ENCODE measurements at regions not wholly inside any gene's neighbourhood (a gene's known extent, or its start where the extent isn't known, plus 50 kb on each side); places are given as distances from the start of the nearest gene placed in this dataset.

DNA sequence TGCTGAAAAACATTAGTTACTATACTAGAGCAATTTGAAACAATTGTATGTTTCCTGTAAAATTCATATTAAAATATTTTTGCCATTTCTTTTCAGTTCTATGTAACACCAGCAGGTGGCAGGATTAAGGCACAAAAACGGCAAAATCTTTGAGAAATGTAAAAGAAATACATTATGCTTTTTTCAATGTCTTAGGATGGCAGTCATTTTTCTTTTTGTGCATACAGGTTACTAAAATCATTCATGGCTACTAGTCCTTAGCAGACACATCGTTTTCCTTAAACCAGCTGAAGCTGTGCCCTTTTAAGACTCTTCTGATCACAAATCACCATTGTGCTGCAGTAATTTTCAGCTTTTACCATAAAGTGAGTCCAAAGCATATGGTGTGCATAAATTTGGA is 800.7 kb upstream of the SLITRK5 start (continued):
- TF ChIP-seq, protein P1, sequence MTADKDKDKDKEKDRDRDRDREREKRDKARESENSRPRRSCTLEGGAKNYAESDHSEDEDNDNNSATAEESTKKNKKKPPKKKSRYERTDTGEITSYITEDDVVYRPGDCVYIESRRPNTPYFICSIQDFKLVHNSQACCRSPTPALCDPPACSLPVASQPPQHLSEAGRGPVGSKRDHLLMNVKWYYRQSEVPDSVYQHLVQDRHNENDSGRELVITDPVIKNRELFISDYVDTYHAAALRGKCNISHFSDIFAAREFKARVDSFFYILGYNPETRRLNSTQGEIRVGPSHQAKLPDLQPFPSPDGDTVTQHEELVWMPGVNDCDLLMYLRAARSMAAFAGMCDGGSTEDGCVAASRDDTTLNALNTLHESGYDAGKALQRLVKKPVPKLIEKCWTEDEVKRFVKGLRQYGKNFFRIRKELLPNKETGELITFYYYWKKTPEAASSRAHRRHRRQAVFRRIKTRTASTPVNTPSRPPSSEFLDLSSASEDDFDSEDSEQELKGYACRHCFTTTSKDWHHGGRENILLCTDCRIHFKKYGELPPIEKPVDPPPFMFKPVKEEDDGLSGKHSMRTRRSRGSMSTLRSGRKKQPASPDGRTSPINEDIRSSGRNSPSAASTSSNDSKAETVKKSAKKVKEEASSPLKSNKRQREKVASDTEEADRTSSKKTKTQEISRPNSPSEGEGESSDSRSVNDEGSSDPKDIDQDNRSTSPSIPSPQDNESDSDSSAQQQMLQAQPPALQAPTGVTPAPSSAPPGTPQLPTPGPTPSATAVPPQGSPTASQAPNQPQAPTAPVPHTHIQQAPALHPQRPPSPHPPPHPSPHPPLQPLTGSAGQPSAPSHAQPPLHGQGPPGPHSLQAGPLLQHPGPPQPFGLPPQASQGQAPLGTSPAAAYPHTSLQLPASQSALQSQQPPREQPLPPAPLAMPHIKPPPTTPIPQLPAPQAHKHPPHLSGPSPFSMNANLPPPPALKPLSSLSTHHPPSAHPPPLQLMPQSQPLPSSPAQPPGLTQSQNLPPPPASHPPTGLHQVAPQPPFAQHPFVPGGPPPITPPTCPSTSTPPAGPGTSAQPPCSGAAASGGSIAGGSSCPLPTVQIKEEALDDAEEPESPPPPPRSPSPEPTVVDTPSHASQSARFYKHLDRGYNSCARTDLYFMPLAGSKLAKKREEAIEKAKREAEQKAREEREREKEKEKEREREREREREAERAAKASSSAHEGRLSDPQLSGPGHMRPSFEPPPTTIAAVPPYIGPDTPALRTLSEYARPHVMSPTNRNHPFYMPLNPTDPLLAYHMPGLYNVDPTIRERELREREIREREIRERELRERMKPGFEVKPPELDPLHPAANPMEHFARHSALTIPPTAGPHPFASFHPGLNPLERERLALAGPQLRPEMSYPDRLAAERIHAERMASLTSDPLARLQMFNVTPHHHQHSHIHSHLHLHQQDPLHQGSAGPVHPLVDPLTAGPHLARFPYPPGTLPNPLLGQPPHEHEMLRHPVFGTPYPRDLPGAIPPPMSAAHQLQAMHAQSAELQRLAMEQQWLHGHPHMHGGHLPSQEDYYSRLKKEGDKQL (CRISPR knock-in tag; IDR thresholded peaks at IDR 0.05; ENCODE audit: low read depth), result no peak
- TF ChIP-seq LCORL (IDR thresholded peaks at IDR 0.05) (no peak), LCORL (CRISPR knock-in tag; IDR thresholded peaks at IDR 0.05) (no peak), POLR2A (IDR thresholded peaks at IDR 0.05; ENCODE audit: insufficient read depth in 1 of 2, low read depth in 2 of 2, low read length in 2 of 2) (no peak)

- intact Hi-C loops (cut with micrococcal nuclease; ENCODE audit: unreplicated experiment) (no loop called here), in situ Hi-C loops (cut with HindIII; ENCODE audit: extremely low pct_ligation_motif_present, low pct_unique_long_range_greater_than_20kb) (no loop called here)
- H3K4me3 ChIP-seq (replicated peaks in 1 of 3; ENCODE audit: insufficient read depth in 1 of 3, low read depth in 2 of 3, low read length in 3 of 3), result no peak overlapping the region
- no peak for ATAC-seq
- no peak for FAIRE-seq
- no peak overlapping the region for H2AFZ ChIP-seq (ENCODE audit: low read length)
- no peak overlapping the region for H3K9ac ChIP-seq (ENCODE audit: insufficient read depth, low read depth, low read length)
- no peak for TF ChIP-seq TAF1 (CRISPR knock-in tag; IDR thresholded peaks at IDR 0.05)
- TF ChIP-seq, protein P2, sequence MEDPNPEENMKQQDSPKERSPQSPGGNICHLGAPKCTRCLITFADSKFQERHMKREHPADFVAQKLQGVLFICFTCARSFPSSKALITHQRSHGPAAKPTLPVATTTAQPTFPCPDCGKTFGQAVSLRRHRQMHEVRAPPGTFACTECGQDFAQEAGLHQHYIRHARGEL (CRISPR knock-in tag; IDR thresholded peaks at IDR 0.05), result no peak
- TF ChIP-seq KDM3A (CRISPR knock-in tag; IDR thresholded peaks at IDR 0.05; ENCODE audit: low read depth), result no peak
- TF ChIP-seq CBX2 (IDR thresholded peaks at IDR 0.05; ENCODE audit: low read depth, low read length), result no peak
- no peak for TF ChIP-seq CBX2 (CRISPR knock-in tag; IDR thresholded peaks at IDR 0.05; ENCODE audit: low read depth)
- no peak for TF ChIP-seq ZNF577 (CRISPR knock-in tag; IDR thresholded peaks at IDR 0.05; ENCODE audit: borderline replicate concordance, low read depth)
- TF ChIP-seq ZBTB33 (CRISPR knock-in tag; IDR thresholded peaks at IDR 0.05), result no peak
- TF ChIP-seq, protein P3, sequence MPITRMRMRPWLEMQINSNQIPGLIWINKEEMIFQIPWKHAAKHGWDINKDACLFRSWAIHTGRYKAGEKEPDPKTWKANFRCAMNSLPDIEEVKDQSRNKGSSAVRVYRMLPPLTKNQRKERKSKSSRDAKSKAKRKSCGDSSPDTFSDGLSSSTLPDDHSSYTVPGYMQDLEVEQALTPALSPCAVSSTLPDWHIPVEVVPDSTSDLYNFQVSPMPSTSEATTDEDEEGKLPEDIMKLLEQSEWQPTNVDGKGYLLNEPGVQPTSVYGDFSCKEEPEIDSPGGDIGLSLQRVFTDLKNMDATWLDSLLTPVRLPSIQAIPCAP (CRISPR knock-in tag; IDR thresholded peaks at IDR 0.05; ENCODE audit: low read depth), result no peak
- TF ChIP-seq, protein P4, sequence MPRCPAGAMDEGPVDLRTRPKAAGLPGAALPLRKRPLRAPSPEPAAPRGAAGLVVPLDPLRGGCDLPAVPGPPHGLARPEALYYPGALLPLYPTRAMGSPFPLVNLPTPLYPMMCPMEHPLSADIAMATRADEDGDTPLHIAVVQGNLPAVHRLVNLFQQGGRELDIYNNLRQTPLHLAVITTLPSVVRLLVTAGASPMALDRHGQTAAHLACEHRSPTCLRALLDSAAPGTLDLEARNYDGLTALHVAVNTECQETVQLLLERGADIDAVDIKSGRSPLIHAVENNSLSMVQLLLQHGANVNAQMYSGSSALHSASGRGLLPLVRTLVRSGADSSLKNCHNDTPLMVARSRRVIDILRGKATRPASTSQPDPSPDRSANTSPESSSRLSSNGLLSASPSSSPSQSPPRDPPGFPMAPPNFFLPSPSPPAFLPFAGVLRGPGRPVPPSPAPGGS (CRISPR knock-in tag; IDR thresholded peaks at IDR 0.05), result no peak
- no peaks in the 10 kb centered on the region for H3K27me3 ChIP-seq (ENCODE audit: control insufficient read depth in 1 of 2, insufficient read depth in 2 of 2, low read length in 2 of 2)
- H3K4me2 ChIP-seq (ENCODE audit: low read depth, low read length), result no peak overlapping the region
- H3K36me3 ChIP-seq (replicated peaks in 1 of 2; ENCODE audit: control insufficient read depth in 1 of 2, insufficient read depth in 2 of 2, low read length in 2 of 2), result no peaks in the 10 kb centered on the region
- BruUV-seq (replicated peaks), result no TSS peak
- WGBS (ENCODE audit: low lambda C conversion rate), result 90% methylated on average over 1 of the region's 1 CpG
- ChIA-PET CTCF (ENCODE audit: low intra/inter-chr PET ratio, low total read pairs) (no interaction called here), POLR2A (no interaction called here)
- no peak for DNase-seq (ENCODE audit: low spot score)
- H4K20me1 ChIP-seq (ENCODE audit: insufficient read depth, low read length), result no peaks in the 10 kb centered on the region
- no peak overlapping the region for H3K27ac ChIP-seq (ENCODE audit: extremely low read length, insufficient read depth, low read length)
- H3K9me3 ChIP-seq (ENCODE audit: low read length), result no peaks in the 10 kb centered on the region
- H3K79me2 ChIP-seq (ENCODE audit: insufficient read depth, low read length), result no peaks in the 10 kb centered on the region
- H3K4me1 ChIP-seq (ENCODE audit: insufficient read depth, low read length), result no peaks in the 10 kb centered on the region; the same call in 1 of the 2 replicates
These were observed 793.7 kb upstream of the SLITRK5 start for GRCh38 chr13:86877441-86877840.

Measured in HepG2 (cell line).